NT2/D1 (cell line): ENCODE measurements at regions not wholly inside any gene's neighbourhood (a gene's known extent, or its start where the extent isn't known, plus 50 kb on each side); places are given as distances from the start of the nearest gene placed in this dataset.

Source experiments
- SUZ12 ChIP-seq: IDR thresholded peaks from 2 replicates; pipeline ENCODE4 v1.6.1; 2011; ENCODE audit not compliant: insufficient read length, insufficient read depth; ENCODE audit errors: extremely low read depth
- YY1 ChIP-seq: IDR thresholded peaks from 2 replicates; pipeline ENCODE4 v1.6.1; 2011; ENCODE audit not compliant: insufficient read length, insufficient read depth

- TF ChIP-seq SUZ12 (no peak), YY1 (no peak)
Measured at GRCh38 chr22:22424210-22424800, 84.2 kb downstream of the ZNF280B start.
